GM12892 (cell line): ENCODE measurements at regions not wholly inside any gene's neighbourhood (a gene's known extent, or its start where the extent isn't known, plus 50 kb on each side); places are given as distances from the start of the nearest gene placed in this dataset.

ENCODE experiments used
- POLR2A ChIP-seq: IDR thresholded peaks from 2 replicates; pipeline ENCODE4 v1.6.1; 2011; ENCODE audit warnings: low read depth, low read length, control low read depth
- POLR2AphosphoS5 ChIP-seq: IDR thresholded peaks from 2 replicates; pipeline ENCODE4 v1.6.1; 2011; ENCODE audit warnings: low read depth, low read length, control low read depth
- TAF1 ChIP-seq: IDR thresholded peaks from 2 replicates; pipeline ENCODE4 v1.6.1; 2011; ENCODE audit warnings: low read depth, mild to moderate bottlenecking, control low read depth, low read length, borderline replicate concordance

- TF ChIP-seq TAF1: no peak
- TF ChIP-seq POLR2AphosphoS5: no peak
- TF ChIP-seq POLR2A: no peak
Measured at GRCh38 chr11:76729214-76729613, 53.9 kb upstream of the TSKU start.
